OCI-LY1 (cell line): ENCODE measurements at regions not wholly inside any gene's neighbourhood (a gene's known extent, or its start where the extent isn't known, plus 50 kb on each side); places are given as distances from the start of the nearest gene placed in this dataset.
"Not testable (repeated sequence)": the region's sequence is repeated elsewhere in the genome, so short reads cannot be mapped to it uniquely, and the experiment has no call there.

Experiments
- CTCF ChIP-seq: fragments of 200-600 bp; sonication (generic), shearing (Covaris generic); IDR thresholded peaks from 2 replicates; pipeline ENCODE4 v1.5.1; 2017; ENCODE audit warnings: mild to moderate bottlenecking, antibody characterized with exemption, low read length, moderate library complexity, mixed read lengths
- EZH2 ChIP-seq: fragments of 200-600 bp; sonication (generic), shearing (Covaris generic); IDR thresholded peaks from 2 replicates; pipeline ENCODE4 v1.8.0; 2017; ENCODE audit warnings: borderline replicate concordance, mixed run types, mild to moderate bottlenecking, antibody characterized with exemption, low read length, moderate library complexity, mixed read lengths

- not testable (repeated sequence) for TF ChIP-seq CTCF, EZH2
These were observed 253.8 kb upstream of the RGPD4 start for GRCh38 chr2:107572890-107573289.
